HG03439 (cell line): ENCODE measurements at regions not wholly inside any gene's neighbourhood (a gene's known extent, or its start where the extent isn't known, plus 50 kb on each side); places are given as distances from the start of the nearest gene placed in this dataset.

Experiments used
- ATAC-seq: cut with Tn5 transposase; IDR thresholded peaks from one replicate; pipeline ENCODE4 v1.9.1; 2021; ENCODE audit warnings: mild to moderate bottlenecking, moderate library complexity; ENCODE audit not compliant: unreplicated experiment

DNA sequence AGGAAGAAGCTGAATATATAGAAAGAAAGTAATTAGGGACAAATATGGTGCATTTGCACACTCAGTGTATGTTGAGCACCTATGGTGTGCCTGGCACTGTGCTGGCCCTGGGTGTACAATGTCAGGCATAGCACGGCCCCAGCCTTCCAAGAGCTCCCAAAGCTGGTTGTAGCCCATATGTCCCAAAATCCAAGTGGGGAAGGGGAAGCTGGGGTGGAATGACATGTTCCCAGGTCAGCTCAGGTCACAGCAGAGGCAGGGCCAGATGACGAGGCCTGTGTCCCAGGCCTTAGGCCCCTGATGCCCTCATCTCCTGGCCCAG lies 170.0 kb downstream of the VEGFA start:
- ATAC-seq: no peak

DNA sequence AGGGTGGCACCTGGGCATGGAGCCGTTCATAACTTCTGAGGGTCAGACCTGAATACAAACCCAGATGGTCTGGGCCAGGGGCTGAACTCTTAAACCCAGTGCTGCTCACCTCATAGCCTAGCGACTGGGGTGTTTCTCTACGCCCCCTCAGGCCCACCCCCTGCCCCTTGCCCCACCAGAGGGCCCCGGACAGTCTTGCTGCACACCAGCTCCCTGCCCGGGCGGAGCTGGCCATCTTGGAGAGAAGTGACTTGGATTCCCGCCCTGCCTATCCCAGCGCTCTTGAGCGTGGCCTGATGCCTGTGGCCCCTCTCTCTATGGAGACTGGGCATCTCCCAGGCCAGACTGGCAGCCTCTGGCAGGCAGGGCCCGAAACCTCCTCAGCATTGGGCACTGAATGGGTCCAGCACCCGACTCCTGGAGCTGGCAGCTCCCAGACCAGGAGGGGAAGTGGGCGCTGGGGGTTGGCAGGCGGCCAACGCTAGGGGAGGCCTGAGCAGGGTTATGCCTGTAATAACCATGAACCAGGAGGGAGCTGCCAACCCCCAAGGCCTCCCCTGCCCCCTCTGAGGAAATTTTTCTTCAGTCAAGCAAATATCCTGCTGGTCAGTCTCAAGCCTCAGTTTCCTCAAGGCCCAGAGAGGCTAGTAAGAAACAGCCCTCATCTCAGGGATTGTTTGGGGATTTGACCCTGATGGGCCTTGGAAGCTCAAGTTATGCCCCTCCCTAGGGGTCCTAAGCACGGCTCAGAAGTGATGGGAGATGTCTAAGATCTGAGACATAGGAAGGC lies 169.5 kb downstream of the VEGFA start:
- no peak for ATAC-seq

- no peak for ATAC-seq
Observed at GRCh38 chr6:43938178-43939105, 168.4 kb downstream of the VEGFA start.

- ATAC-seq: no peak
Observed at GRCh38 chr6:43937236-43938177, 167.5 kb downstream of the VEGFA start.

DNA sequence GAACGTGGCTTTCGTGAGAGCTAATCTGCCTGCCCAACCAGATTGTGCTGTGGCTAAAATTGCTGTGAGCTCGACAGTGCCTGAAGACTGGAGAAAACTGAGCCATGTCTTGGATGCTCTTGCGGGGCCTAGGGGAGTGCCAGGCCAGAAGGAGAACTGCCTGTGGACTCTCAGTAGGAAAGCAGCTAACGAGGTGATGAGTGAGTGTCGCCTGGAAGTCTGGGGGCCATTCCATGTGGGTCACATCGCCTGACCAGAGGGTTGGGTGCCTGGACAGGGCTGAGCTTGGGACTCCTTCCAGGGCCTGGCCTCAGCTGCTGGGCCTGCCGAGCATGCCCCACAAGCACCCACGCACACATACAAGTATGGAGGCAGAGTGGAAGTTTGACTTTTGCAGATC lies 166.5 kb downstream of the VEGFA start:
- ATAC-seq: no peak

- no peak for ATAC-seq
Observed at GRCh38 chr6:43935921-43936439, 166.0 kb downstream of the VEGFA start.

DNA sequence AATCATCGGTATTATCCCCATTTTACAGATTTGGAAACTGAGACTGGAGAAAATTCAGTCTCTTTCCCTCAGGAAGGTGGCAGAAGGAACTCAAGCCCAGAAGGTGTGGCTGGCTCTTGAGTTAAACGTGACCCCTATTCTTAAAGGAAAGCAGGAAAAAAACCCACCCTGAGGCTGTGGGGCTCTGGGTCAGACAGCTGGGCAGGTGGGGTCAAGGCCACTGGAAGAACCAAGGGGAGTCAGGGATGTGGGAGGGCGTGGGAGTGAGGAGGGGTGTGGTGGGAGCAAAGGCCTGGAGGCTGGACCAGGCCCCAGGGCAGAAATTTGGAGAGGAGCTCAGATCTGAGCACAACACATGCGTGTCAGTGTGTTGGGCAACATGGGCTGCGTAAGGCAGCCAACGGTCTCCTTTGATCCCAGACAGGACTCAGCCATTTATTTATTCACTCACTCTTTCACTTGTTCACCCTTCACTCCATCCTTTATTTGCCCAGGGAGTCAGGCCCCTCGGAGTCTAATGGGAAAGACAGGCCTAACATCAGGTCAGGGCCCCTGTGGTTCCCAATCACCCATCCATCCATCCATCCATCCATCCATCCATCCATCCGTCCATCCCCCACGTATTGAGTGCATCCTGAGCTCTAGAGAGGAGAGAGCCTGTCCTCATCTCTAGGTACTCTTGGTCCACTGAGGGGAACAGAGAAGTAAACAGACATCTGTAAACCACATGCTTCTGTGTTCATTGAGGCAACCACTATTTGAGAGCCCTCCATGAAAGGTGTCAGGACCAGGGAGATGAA lies 165.0 kb downstream of the VEGFA start:
- ATAC-seq: no peak

DNA sequence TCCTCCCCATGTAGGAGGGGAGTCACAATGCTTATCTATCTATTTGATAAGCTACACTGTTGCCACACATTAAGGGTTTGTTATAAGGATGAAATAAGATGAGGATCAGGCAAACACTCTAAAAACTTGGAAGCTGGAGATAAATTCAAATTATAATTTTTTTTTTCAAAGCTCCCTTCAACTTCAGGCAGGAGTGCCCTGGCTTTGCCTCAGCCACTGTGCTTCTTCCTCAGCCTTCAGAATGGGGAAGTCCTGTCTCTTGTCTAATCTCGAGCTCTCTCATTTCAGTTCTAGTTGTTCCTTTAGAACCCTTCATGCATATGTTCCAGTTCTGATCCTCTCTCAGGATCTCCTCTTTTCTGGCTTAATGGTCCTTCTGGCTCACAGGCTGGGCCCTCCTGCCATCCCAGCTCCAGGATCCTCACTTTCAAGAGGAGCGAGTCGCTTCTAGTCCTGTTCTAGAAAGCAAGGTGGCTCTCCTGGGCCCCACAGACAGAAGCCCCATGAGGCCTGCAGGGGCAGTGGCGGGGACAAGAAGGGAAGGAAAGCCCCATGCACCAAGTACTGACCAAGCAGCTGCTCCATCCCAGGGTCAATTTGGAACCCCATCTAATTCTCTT lies 164.3 kb downstream of the VEGFA start:
- no peak for ATAC-seq

GRCh38 chr6:43933148-43933885 lies 163.3 kb downstream of the VEGFA start:
- ATAC-seq: no peak

- no peak for ATAC-seq
Observed at GRCh38 chr6:43932259-43933147, 162.5 kb downstream of the VEGFA start.

DNA sequence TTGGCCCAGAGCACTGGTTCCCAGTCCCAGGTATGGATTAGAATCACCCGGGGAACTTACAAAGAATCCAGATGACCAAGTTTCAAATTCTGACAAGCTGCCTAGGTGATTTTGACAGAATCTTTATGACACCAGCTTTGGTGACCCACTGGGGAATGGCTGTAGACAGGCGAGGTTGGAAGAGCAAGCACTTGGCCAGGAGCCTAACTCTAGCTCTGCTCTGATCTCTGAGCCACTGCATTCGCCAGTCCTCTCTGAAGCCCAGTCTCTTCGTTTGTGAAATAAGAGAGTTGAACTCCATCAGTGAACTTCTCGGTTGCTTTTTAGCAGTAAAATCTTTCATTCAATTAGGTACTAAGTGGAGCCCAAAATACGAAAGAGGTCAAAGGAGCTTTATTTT lies 161.2 kb downstream of the VEGFA start:
- ATAC-seq: no peak

GRCh38 chr6:43930440-43931154 lies 160.6 kb downstream of the VEGFA start:
- ATAC-seq: no peak

- ATAC-seq: no peak
Observed at GRCh38 chr6:43929511-43929910, 159.5 kb downstream of the VEGFA start.

- ATAC-seq: no peak
Observed at GRCh38 chr6:43927532-43928210, 157.7 kb downstream of the VEGFA start.

DNA sequence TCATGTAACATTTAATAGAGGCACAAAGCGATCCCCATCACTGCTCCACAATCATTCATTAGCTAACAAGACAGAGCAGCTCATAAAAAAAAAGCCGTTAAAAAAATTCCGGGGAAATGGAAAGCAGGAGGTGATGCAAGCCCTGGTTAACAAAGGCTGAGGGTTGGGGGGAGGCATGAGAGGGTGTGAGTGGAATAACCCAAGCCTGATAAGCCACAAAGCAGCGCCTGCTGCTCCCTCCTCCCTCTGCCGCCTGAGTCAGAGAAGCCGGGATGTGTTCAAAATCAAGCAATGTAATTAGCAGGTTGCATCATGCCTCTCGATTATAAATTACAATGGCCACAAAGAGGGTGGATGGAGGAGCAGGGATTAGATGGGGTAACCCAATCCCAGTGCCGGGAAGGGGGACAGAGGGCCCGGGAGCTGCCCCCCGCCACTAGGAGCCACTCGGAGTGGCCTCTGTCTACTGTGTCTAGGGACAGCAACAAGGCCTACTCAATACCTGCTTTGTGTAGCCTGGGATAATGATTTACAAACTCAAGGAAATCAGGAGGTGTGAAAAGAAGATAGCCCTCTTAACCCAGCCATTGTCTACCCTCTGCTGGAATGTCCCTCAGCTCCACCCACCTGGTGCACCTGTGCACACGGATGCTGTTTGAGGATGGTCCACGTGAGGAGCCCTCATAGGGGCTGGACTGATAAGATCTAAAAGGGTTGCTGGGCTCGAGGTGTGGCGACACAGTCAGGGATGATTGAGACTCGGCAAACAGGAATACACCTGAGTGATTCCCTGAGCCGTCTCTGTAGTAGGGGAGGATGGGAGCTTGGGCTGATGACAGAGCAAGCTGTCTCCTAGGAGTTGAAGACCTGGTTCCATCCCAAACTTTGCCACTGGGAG lies 156.9 kb downstream of the VEGFA start:
- no peak for ATAC-seq
